ENCODE measurements at regions not wholly inside any gene's neighbourhood (a gene's known extent, or its start where the extent isn't known, plus 50 kb on each side); places are given as distances from the start of the nearest gene placed in this dataset.

DNA sequence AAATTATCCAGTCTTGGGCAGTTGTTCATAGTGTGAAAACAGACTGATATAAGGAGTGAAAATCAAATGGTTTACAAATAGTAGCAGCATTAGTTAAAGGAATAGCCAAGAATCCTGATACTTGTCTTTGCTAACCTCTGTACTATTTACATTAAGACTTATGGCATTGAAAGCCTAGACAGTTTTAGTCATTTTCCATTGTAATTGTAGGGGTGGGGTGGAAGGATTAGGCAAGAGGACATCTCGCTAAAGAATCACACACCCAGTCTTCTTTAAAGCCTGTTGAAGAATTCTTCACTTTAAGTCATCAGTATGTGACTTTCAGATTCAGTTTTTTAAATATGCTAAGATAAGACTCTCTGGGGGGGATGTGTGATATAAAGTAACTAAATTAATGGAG, 207.5 kb upstream of the PHACTR1 start:
- TF ChIP-seq, protein P1, sequence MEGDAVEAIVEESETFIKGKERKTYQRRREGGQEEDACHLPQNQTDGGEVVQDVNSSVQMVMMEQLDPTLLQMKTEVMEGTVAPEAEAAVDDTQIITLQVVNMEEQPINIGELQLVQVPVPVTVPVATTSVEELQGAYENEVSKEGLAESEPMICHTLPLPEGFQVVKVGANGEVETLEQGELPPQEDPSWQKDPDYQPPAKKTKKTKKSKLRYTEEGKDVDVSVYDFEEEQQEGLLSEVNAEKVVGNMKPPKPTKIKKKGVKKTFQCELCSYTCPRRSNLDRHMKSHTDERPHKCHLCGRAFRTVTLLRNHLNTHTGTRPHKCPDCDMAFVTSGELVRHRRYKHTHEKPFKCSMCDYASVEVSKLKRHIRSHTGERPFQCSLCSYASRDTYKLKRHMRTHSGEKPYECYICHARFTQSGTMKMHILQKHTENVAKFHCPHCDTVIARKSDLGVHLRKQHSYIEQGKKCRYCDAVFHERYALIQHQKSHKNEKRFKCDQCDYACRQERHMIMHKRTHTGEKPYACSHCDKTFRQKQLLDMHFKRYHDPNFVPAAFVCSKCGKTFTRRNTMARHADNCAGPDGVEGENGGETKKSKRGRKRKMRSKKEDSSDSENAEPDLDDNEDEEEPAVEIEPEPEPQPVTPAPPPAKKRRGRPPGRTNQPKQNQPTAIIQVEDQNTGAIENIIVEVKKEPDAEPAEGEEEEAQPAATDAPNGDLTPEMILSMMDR (IDR thresholded peaks at IDR 0.05; ENCODE audit: insufficient read depth, low read depth, low read length), result no peak
- no peak for TF ChIP-seq EZH2 (IDR thresholded peaks at IDR 0.05; ENCODE audit: insufficient read depth, low read length)

Data from astrocyte (in vitro differentiated cells and primary cell).